ENCODE measurements at regions not wholly inside any gene's neighbourhood (a gene's known extent, or its start where the extent isn't known, plus 50 kb on each side); places are given as distances from the start of the nearest gene placed in this dataset.

- TF ChIP-seq, protein P1, sequence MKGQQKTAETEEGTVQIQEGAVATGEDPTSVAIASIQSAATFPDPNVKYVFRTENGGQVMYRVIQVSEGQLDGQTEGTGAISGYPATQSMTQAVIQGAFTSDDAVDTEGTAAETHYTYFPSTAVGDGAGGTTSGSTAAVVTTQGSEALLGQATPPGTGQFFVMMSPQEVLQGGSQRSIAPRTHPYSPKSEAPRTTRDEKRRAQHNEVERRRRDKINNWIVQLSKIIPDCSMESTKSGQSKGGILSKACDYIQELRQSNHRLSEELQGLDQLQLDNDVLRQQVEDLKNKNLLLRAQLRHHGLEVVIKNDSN (IDR thresholded peaks at IDR 0.05; ENCODE audit: borderline replicate concordance, low read depth), result no peak
- no peak for TF ChIP-seq EP300 (IDR thresholded peaks at IDR 0.05; ENCODE audit: borderline replicate concordance in 1 of 2, low read depth in 1 of 2, low read length in 1 of 2)
Measured at GRCh38 chr6:80464901-80465300, 358.4 kb downstream of the BCKDHB start (continued).

DNA sequence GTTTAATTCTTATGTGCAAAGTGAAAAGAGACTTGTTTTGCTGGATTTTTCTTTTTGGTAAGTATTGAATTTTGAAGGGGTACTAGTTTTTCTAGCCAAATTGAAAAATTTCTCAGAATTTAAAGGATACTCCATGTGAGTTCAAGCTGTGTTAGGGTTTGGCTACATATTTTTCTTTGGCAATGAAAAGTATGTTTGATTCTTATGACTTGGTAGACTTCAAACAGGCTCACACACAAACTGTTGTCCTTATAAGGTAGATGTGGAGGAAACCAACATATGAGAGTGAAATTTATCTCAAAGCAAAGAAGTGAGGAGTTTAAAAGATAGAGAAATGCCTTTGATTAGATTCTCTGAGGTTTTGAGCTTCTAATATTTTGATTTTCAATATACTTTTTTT, 356.7 kb downstream of the BCKDHB start:
- Histone ChIP-seq H3K4me2 (no peak overlapping the region), H3K79me2 (ENCODE audit: insufficient read depth) (no peaks in the 10 kb centered on the region), H3F3A (replicated peaks; ENCODE audit: insufficient read depth) (no peaks in the 10 kb centered on the region), H3K9me3 (no peaks in the 10 kb centered on the region), H3K27ac (ENCODE audit: low read depth in 2 of 2, low read length in 1 of 2) (no peak overlapping the region), H3K36me3 (replicated peaks in 1 of 2; ENCODE audit: control insufficient read depth in 1 of 2, insufficient read depth in 2 of 2, low read length in 1 of 2) (no peaks in the 10 kb centered on the region), H3K9me2 (no peaks in the 10 kb centered on the region), H3K9ac (no peak overlapping the region), H4K20me1 (ENCODE audit: insufficient read depth) (no peaks in the 10 kb centered on the region), H2AFZ (ENCODE audit: low read depth) (no peak overlapping the region), H3K4me3 (ENCODE audit: low read depth in 2 of 2, low read length in 1 of 2) (no peak overlapping the region), H3K27me3 (ENCODE audit: insufficient read depth) (no peaks in the 10 kb centered on the region), H3K4me1 (ENCODE audit: control insufficient read depth in 1 of 2, insufficient read depth in 2 of 2, low read depth in 1 of 2, low read length in 1 of 2) (no peaks in the 10 kb centered on the region)
- TF ChIP-seq NFIC (IDR thresholded peaks at IDR 0.05; ENCODE audit: borderline replicate concordance) (no peak), RCOR1 (IDR thresholded peaks at IDR 0.05; ENCODE audit: low read length) (no peak), TAF1 (IDR thresholded peaks at IDR 0.05; ENCODE audit: borderline replicate concordance, low read depth, low read length) (no peak), GATA2 (CRISPR knock-in tag; IDR thresholded peaks at IDR 0.05) (no peak), POLR2AphosphoS5 (IDR thresholded peaks at IDR 0.05; ENCODE audit: low read depth, low read length) (no peak), ELF1 (IDR thresholded peaks at IDR 0.05) (no peak), CHD2 (IDR thresholded peaks at IDR 0.05; ENCODE audit: low read length, partially characterized antibody) (no peak), TEAD4 (IDR thresholded peaks at IDR 0.05; ENCODE audit: borderline replicate concordance, insufficient read depth) (no peak)
- TF ChIP-seq, protein P2, sequence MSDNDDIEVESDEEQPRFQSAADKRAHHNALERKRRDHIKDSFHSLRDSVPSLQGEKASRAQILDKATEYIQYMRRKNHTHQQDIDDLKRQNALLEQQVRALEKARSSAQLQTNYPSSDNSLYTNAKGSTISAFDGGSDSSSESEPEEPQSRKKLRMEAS (IDR thresholded peaks at IDR 0.05; ENCODE audit: low read depth), result no peak
- TF ChIP-seq, protein P3, sequence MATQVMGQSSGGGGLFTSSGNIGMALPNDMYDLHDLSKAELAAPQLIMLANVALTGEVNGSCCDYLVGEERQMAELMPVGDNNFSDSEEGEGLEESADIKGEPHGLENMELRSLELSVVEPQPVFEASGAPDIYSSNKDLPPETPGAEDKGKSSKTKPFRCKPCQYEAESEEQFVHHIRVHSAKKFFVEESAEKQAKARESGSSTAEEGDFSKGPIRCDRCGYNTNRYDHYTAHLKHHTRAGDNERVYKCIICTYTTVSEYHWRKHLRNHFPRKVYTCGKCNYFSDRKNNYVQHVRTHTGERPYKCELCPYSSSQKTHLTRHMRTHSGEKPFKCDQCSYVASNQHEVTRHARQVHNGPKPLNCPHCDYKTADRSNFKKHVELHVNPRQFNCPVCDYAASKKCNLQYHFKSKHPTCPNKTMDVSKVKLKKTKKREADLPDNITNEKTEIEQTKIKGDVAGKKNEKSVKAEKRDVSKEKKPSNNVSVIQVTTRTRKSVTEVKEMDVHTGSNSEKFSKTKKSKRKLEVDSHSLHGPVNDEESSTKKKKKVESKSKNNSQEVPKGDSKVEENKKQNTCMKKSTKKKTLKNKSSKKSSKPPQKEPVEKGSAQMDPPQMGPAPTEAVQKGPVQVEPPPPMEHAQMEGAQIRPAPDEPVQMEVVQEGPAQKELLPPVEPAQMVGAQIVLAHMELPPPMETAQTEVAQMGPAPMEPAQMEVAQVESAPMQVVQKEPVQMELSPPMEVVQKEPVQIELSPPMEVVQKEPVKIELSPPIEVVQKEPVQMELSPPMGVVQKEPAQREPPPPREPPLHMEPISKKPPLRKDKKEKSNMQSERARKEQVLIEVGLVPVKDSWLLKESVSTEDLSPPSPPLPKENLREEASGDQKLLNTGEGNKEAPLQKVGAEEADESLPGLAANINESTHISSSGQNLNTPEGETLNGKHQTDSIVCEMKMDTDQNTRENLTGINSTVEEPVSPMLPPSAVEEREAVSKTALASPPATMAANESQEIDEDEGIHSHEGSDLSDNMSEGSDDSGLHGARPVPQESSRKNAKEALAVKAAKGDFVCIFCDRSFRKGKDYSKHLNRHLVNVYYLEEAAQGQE (IDR thresholded peaks at IDR 0.05; ENCODE audit: low read depth, low read length), result no peak
- ChIA-PET POLR2A (no interaction called here), CTCF (no interaction called here)
- no peak for DNase-seq
